Tibial nerve (tissue), 4 donors: ENCODE measurements at regions not wholly inside any gene's neighbourhood (a gene's known extent, or its start where the extent isn't known, plus 50 kb on each side); places are given as distances from the start of the nearest gene placed in this dataset.

ENCODE experiments used
- DNase-seq, 2 donors: peaks; one replicate each; pipeline ENCODE4 v3.0.0-alpha.2; 2019; ENCODE audit warnings: low spot score in 2 of 2
- H3K27ac ChIP-seq, 4 donors: fragments of 200-600 bp; sonication (generic) in 3 of 4; one replicate each; pipeline ENCODE4 v1.5.1; 2017 to 2019; ENCODE audit warnings: mild to moderate bottlenecking in 1 of 4
- H3K27me3 ChIP-seq, 2 donors: fragments of 200-600 bp; sonication (generic) in 1 of 2; one replicate each; pipeline versions ENCODE4 v1.5.1 to v1.6.0; 2017 to 2019
- H3K36me3 ChIP-seq, 3 donors: fragments of 200-600 bp; sonication (generic); one replicate each; pipeline ENCODE4 v1.5.1; 2018 to 2019
- H3K4me1 ChIP-seq, 4 donors: fragments of 200-600 bp; sonication (generic) in 3 of 4; one replicate each; pipeline ENCODE4 v1.5.1; 2017 to 2019
- H3K4me3 ChIP-seq, 4 donors: fragments of 200-600 bp; sonication (generic) in 3 of 4; one replicate each; pipeline ENCODE4 v1.5.1; 2017 to 2019; ENCODE audit warnings: mild to moderate bottlenecking in 1 of 4, moderate library complexity in 1 of 4
- H3K9me3 ChIP-seq, 4 donors: fragments of 200-600 bp; sonication (generic) in 3 of 4; one replicate each; pipeline ENCODE4 v1.5.1; 2017 to 2019
- CTCF ChIP-seq, 5 experiments: fragments of 200-600 bp in 3 of 5; fragments of 450-650 bp in 2 of 5; sonication (generic) in 3 of 5; IDR thresholded peaks; one replicate each; pipeline ENCODE4 v1.5.1; 2016 to 2019; ENCODE audit warnings: antibody characterized with exemption in 5 of 5, mild to moderate bottlenecking in 3 of 5, moderate library complexity in 2 of 5
- EP300 ChIP-seq, 2 donors: sonication (generic); formaldehyde crosslinking; IDR thresholded peaks; one replicate each; pipeline ENCODE4 v1.6.1; 2017; ENCODE audit warnings: antibody characterized with exemption in 2 of 2, mild to moderate bottlenecking in 1 of 2
- POLR2A ChIP-seq, 2 donors: fragments of 450-650 bp; IDR thresholded peaks; one replicate each; pipeline ENCODE4 v1.6.1; 2017; ENCODE audit warnings: antibody characterized with exemption in 2 of 2, mild to moderate bottlenecking in 2 of 2, moderate library complexity in 2 of 2
- WGBS, 2 donors: methylation state at CpG; one replicate each; pipeline ENCODE4 v1.1.5; 2018; 5-methylcytosine and 5-hydroxymethylcytosine counted together

- H3K27me3 ChIP-seq, result no peaks in the 10 kb centered on the region
- H3K27ac ChIP-seq, result no peak overlapping the region
- H3K4me3 ChIP-seq, result no peak overlapping the region
- 46 to 49% methylated on average over 8 of the region's 8 CpGs for WGBS, 2 donors
- TF ChIP-seq POLR2A (IDR thresholded peaks at IDR 0.05) (no peak), EP300 (IDR thresholded peaks at IDR 0.05) (no peak), CTCF (IDR thresholded peaks at IDR 0.05) (no peak)
- H3K4me1 ChIP-seq, result no peaks in the 10 kb centered on the region
- no peaks in the 10 kb centered on the region for H3K9me3 ChIP-seq
- no peak for DNase-seq
- no peaks in the 10 kb centered on the region for H3K36me3 ChIP-seq
Observed at GRCh38 chr5:167167191-167167795, 1124.2 kb upstream of the WWC1 start.

- no peaks in the 10 kb centered on the region for H3K27me3 ChIP-seq
- H3K4me3 ChIP-seq, result no peak overlapping the region
- H3K9me3 ChIP-seq, result no peaks in the 10 kb centered on the region
- no peak for TF ChIP-seq CTCF (IDR thresholded peaks at IDR 0.05)
- TF ChIP-seq POLR2A (IDR thresholded peaks at IDR 0.05), result no peak
- no peak for TF ChIP-seq EP300 (IDR thresholded peaks at IDR 0.05)
- no peaks in the 10 kb centered on the region for H3K36me3 ChIP-seq
- 89 to 95% methylated on average over 6 of the region's 6 CpGs for WGBS, 2 donors
- no peak overlapping the region for H3K27ac ChIP-seq
- no peaks in the 10 kb centered on the region for H3K4me1 ChIP-seq
- no peak for DNase-seq
Observed at GRCh38 chr5:167168971-167169370, 1122.5 kb upstream of the WWC1 start.

- DNase-seq, result no peak
- TF ChIP-seq EP300 (IDR thresholded peaks at IDR 0.05) (no peak), CTCF (IDR thresholded peaks at IDR 0.05) (no peak), POLR2A (IDR thresholded peaks at IDR 0.05) (no peak)
- no peaks in the 10 kb centered on the region for H3K36me3 ChIP-seq
- no peaks in the 10 kb centered on the region for H3K27me3 ChIP-seq
- no peaks in the 10 kb centered on the region for H3K4me1 ChIP-seq
- WGBS, 2 donors, result 67 to 76% methylated on average over 3 of the region's 3 CpGs
- no peaks in the 10 kb centered on the region for H3K9me3 ChIP-seq
- no peak overlapping the region for H3K4me3 ChIP-seq
- no peak overlapping the region for H3K27ac ChIP-seq
Observed at GRCh38 chr5:167171056-167171455, 1120.4 kb upstream of the WWC1 start.

GRCh38 chr5:167177736-167178135, 1113.7 kb upstream of the WWC1 start:
- H3K4me3 ChIP-seq, result no peak overlapping the region
- no peak for TF ChIP-seq POLR2A (IDR thresholded peaks at IDR 0.05)
- no peak for TF ChIP-seq EP300 (IDR thresholded peaks at IDR 0.05)
- TF ChIP-seq CTCF (IDR thresholded peaks at IDR 0.05), result no peak
- WGBS, 2 donors, result 87 to 88% methylated on average over 4 of the region's 4 CpGs
- H3K4me1 ChIP-seq, result no peaks in the 10 kb centered on the region
- no peak for DNase-seq
- no peak overlapping the region for H3K27ac ChIP-seq
- H3K27me3 ChIP-seq, result no peaks in the 10 kb centered on the region
- H3K36me3 ChIP-seq, result no peaks in the 10 kb centered on the region
- H3K9me3 ChIP-seq, result no peaks in the 10 kb centered on the region

GRCh38 chr5:167180906-167181305, 1110.5 kb upstream of the WWC1 start:
- H3K36me3 ChIP-seq, result no peaks in the 10 kb centered on the region
- 84 to 86% methylated on average over 7 of the region's 7 CpGs for WGBS, 2 donors

More at GRCh38 chr5:167180906-167181305, 1110.5 kb upstream of the WWC1 start:
- TF ChIP-seq POLR2A (IDR thresholded peaks at IDR 0.05) (no peak), EP300 (IDR thresholded peaks at IDR 0.05) (no peak), CTCF (IDR thresholded peaks at IDR 0.05) (no peak)
- Histone ChIP-seq H3K27ac (no peak overlapping the region), H3K9me3 (no peaks in the 10 kb centered on the region), H3K27me3 (no peaks in the 10 kb centered on the region), H3K4me1 (no peaks in the 10 kb centered on the region), H3K4me3 (no peak overlapping the region)
- no peak for DNase-seq
